Activated CD4-positive, alpha-beta T cell treated with anti-CD3 and anti-CD28 coated beads for 24 hours (primary cell): ENCODE measurements at regions not wholly inside any gene's neighbourhood (a gene's known extent, or its start where the extent isn't known, plus 50 kb on each side); places are given as distances from the start of the nearest gene placed in this dataset.

Source experiments
- DNase-seq, 2 donors: peaks; one replicate each; pipeline ENCODE4 v3.0.0-alpha.2; 2020; ENCODE audit warnings: low read depth in 2 of 2

GRCh38 chr6:21648475-21649050, 55.0 kb downstream of the SOX4 start:
- DNase-seq = no peak

- no peak for DNase-seq
These were observed 59.8 kb downstream of the SOX4 start for GRCh38 chr6:21653323-21653722.

GRCh38 chr6:21653905-21654304, 60.4 kb downstream of the SOX4 start:
- DNase-seq = no peak

GRCh38 chr6:21654361-21654760, 60.8 kb downstream of the SOX4 start:
- DNase-seq = no peak

GRCh38 chr6:21663966-21664313, 70.4 kb downstream of the SOX4 start:
- DNase-seq = no peak

GRCh38 chr6:21664314-21665109, 71.0 kb downstream of the SOX4 start:
- DNase-seq = no peak

- no peak for DNase-seq
These were observed 71.5 kb downstream of the SOX4 start for GRCh38 chr6:21665110-21665391.

- no peak for DNase-seq
These were observed 72.0 kb downstream of the SOX4 start for GRCh38 chr6:21665392-21666200.

GRCh38 chr6:21666201-21666691, 72.7 kb downstream of the SOX4 start:
- DNase-seq = no peak

- no peak for DNase-seq
These were observed 73.5 kb downstream of the SOX4 start for GRCh38 chr6:21666853-21667681.

- no peak for DNase-seq
These were observed 75.2 kb downstream of the SOX4 start for GRCh38 chr6:21668795-21669194.

- DNase-seq = no peak
These were observed 83.2 kb downstream of the SOX4 start for GRCh38 chr6:21676769-21677168.

- DNase-seq = no peak
These were observed 85.4 kb downstream of the SOX4 start for GRCh38 chr6:21678990-21679389.

- DNase-seq = no peak
These were observed 86.3 kb downstream of the SOX4 start for GRCh38 chr6:21679761-21680265.

- DNase-seq = no peak
These were observed 87.1 kb downstream of the SOX4 start for GRCh38 chr6:21680611-21681010.

GRCh38 chr6:21690489-21690888, 96.9 kb downstream of the SOX4 start:
- DNase-seq = no peak

- no peak for DNase-seq
These were observed 98.3 kb downstream of the SOX4 start for GRCh38 chr6:21691685-21692346.

- no peak for DNase-seq
These were observed 99.2 kb downstream of the SOX4 start for GRCh38 chr6:21692721-21693120.

GRCh38 chr6:21694168-21694567, 100.6 kb downstream of the SOX4 start:
- DNase-seq = no peak

- no peak for DNase-seq
These were observed 114.2 kb downstream of the SOX4 start for GRCh38 chr6:21707524-21708319.

- no peak for DNase-seq
These were observed 114.7 kb downstream of the SOX4 start for GRCh38 chr6:21708320-21708580.
